HCT116 (cell line): ENCODE measurements at regions not wholly inside any gene's neighbourhood (a gene's known extent, or its start where the extent isn't known, plus 50 kb on each side); places are given as distances from the start of the nearest gene placed in this dataset.

Source experiments
- CBX3 ChIP-seq: IDR thresholded peaks from 2 replicates; pipeline ENCODE4 v1.6.1; 2012; ENCODE audit warnings: low read depth
- EGR1 ChIP-seq: IDR thresholded peaks from 2 replicates; pipeline ENCODE4 v1.6.1; 2012; ENCODE audit warnings: low read depth
- EZH2 ChIP-seq: fragments of 200-600 bp; sonication (generic); IDR thresholded peaks from 2 replicates; pipeline ENCODE4 v1.6.1; 2017; ENCODE audit warnings: antibody characterized with exemption, mixed run types
- EZH2phosphoT487 ChIP-seq: fragments of 200-600 bp; IDR thresholded peaks from 2 replicates; pipeline ENCODE4 v1.6.1; 2018; ENCODE audit warnings: antibody characterized with exemption, borderline replicate concordance
- FOSL1 ChIP-seq: IDR thresholded peaks from 2 replicates; pipeline ENCODE4 v1.6.1; 2012; ENCODE audit warnings: low read depth
- POLR2A ChIP-seq: IDR thresholded peaks from 2 replicates; pipeline ENCODE4 v1.7.0; 2011; ENCODE audit warnings: borderline replicate concordance; ENCODE audit not compliant: insufficient read depth, insufficient read length; ENCODE audit errors: extremely low read depth
- POLR2AphosphoS5 ChIP-seq: IDR thresholded peaks from 2 replicates; pipeline ENCODE4 v1.6.1; 2011; ENCODE audit warnings: mild to moderate bottlenecking, low read depth, low read length, moderate library complexity
- SP1 ChIP-seq: IDR thresholded peaks from 2 replicates; pipeline ENCODE4 v1.6.1; 2012; ENCODE audit warnings: low read depth
- YY1 ChIP-seq: IDR thresholded peaks from 2 replicates; pipeline ENCODE4 v1.6.1; 2011; ENCODE audit warnings: low read length, low read depth, moderate library complexity, mild to moderate bottlenecking; ENCODE audit not compliant: insufficient replicate concordance; ENCODE audit errors: extremely low read depth
- ZNF274 ChIP-seq: fragments of 200-500 bp; sonication (Bioruptor generic); IDR thresholded peaks from 2 replicates; pipeline ENCODE4 v1.6.1; 2014; ENCODE audit warnings: mild to moderate bottlenecking, low read depth, low read length, inconsistent platforms
- TF ChIP-seq, protein P1 (sequence below), 3 experiments: fragments of 200-600 bp in 1 of 3; sonication (generic) in 1 of 3; IDR thresholded peaks in 2 of 3; conservative IDR thresholded peaks in 1 of 3; 2 replicates each; pipeline ENCODE4 v1.5.1; 2012 to 2017; ENCODE audit warnings: low read depth in 2 of 3, low read length in 2 of 3, antibody characterized with exemption in 1 of 3, borderline replicate concordance in 1 of 3, control low read depth in 1 of 3, mild to moderate bottlenecking in 1 of 3, mixed read lengths in 1 of 3, mixed run types in 1 of 3, moderate library complexity in 1 of 3; ENCODE audit not compliant: insufficient read depth in 1 of 3
- TF ChIP-seq, protein P2 (sequence below): IDR thresholded peaks from 2 replicates; pipeline ENCODE4 v1.6.1; 2011; ENCODE audit warnings: mild to moderate bottlenecking, low read length, moderate library complexity; ENCODE audit not compliant: insufficient replicate concordance; ENCODE audit errors: extremely low read depth
- TF ChIP-seq, protein P3 (sequence below): IDR thresholded peaks from 2 replicates; pipeline ENCODE4 v1.6.1; 2012

GRCh38 chr9:7509576-7510145, 289.9 kb downstream of the DMAC1 start:
- TF ChIP-seq EZH2 (no peak), YY1 (no peak), POLR2AphosphoS5 (no peak), FOSL1 (no peak), CBX3 (no peak), EGR1 (no peak), SP1 (no peak), ZNF274 (no peak), POLR2A (no peak), EZH2phosphoT487 (no peak)
- TF ChIP-seq, protein P1, sequence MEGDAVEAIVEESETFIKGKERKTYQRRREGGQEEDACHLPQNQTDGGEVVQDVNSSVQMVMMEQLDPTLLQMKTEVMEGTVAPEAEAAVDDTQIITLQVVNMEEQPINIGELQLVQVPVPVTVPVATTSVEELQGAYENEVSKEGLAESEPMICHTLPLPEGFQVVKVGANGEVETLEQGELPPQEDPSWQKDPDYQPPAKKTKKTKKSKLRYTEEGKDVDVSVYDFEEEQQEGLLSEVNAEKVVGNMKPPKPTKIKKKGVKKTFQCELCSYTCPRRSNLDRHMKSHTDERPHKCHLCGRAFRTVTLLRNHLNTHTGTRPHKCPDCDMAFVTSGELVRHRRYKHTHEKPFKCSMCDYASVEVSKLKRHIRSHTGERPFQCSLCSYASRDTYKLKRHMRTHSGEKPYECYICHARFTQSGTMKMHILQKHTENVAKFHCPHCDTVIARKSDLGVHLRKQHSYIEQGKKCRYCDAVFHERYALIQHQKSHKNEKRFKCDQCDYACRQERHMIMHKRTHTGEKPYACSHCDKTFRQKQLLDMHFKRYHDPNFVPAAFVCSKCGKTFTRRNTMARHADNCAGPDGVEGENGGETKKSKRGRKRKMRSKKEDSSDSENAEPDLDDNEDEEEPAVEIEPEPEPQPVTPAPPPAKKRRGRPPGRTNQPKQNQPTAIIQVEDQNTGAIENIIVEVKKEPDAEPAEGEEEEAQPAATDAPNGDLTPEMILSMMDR (IDR thresholded peaks at IDR 0.05 in 2 of 3, conservative IDR thresholded peaks at IDR 0.05 in 1 of 3; ENCODE audit: borderline replicate concordance in 1 of 3, insufficient read depth in 1 of 3, low read depth in 2 of 3, low read length in 2 of 3) = no peak
- TF ChIP-seq, protein P2, sequence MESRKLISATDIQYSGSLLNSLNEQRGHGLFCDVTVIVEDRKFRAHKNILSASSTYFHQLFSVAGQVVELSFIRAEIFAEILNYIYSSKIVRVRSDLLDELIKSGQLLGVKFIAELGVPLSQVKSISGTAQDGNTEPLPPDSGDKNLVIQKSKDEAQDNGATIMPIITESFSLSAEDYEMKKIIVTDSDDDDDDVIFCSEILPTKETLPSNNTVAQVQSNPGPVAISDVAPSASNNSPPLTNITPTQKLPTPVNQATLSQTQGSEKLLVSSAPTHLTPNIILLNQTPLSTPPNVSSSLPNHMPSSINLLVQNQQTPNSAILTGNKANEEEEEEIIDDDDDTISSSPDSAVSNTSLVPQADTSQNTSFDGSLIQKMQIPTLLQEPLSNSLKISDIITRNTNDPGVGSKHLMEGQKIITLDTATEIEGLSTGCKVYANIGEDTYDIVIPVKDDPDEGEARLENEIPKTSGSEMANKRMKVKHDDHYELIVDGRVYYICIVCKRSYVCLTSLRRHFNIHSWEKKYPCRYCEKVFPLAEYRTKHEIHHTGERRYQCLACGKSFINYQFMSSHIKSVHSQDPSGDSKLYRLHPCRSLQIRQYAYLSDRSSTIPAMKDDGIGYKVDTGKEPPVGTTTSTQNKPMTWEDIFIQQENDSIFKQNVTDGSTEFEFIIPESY = no peak
- TF ChIP-seq, protein P3, sequence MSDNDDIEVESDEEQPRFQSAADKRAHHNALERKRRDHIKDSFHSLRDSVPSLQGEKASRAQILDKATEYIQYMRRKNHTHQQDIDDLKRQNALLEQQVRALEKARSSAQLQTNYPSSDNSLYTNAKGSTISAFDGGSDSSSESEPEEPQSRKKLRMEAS = no peak
